NCI-H774 (cell line): ENCODE measurements at regions not wholly inside any gene's neighbourhood (a gene's known extent, or its start where the extent isn't known, plus 50 kb on each side); places are given as distances from the start of the nearest gene placed in this dataset.
A peak's percentile ranks its signal among the peaks of the same experiment; 100 is the strongest.

ENCODE experiments used
- DNase-seq: peaks from one replicate; lab custom pipeline; 2025; lab: John Stamatoyannopoulos, UW

- no peak for DNase-seq
Observed at GRCh38 chr3:88209356-88209755, 59.6 kb downstream of the C3orf38 start.

- DNase-seq, result no peak
Observed at GRCh38 chr3:88211096-88211890, 61.5 kb downstream of the C3orf38 start.

GRCh38 chr3:88219138-88219792 lies 69.5 kb downstream of the C3orf38 start:
- peak; percentile 35 for DNase-seq

GRCh38 chr3:88220126-88220525 lies 70.4 kb downstream of the C3orf38 start:
- no peak for DNase-seq

GRCh38 chr3:88221726-88222125 lies 72.0 kb downstream of the C3orf38 start:
- no peak for DNase-seq

- no peak for DNase-seq
Observed at GRCh38 chr3:88222343-88222742, 72.6 kb downstream of the C3orf38 start.

- DNase-seq, result no peak
Observed at GRCh38 chr3:88225326-88226008, 75.7 kb downstream of the C3orf38 start.

GRCh38 chr3:88226910-88227309 lies 77.2 kb downstream of the C3orf38 start:
- no peak for DNase-seq

- no peak for DNase-seq
Observed at GRCh38 chr3:88230638-88231037, 80.9 kb downstream of the C3orf38 start.

GRCh38 chr3:88231207-88231606 lies 81.4 kb downstream of the C3orf38 start:
- no peak for DNase-seq

GRCh38 chr3:88231632-88232031 lies 81.9 kb downstream of the C3orf38 start:
- DNase-seq, result no peak

GRCh38 chr3:88235102-88235501 lies 85.3 kb downstream of the C3orf38 start:
- no peak for DNase-seq

- DNase-seq, result no peak
Observed at GRCh38 chr3:88239870-88240269, 90.1 kb downstream of the C3orf38 start.

GRCh38 chr3:88248658-88249057 lies 98.9 kb downstream of the C3orf38 start:
- DNase-seq, result no peak

- DNase-seq, result no peak
Observed at GRCh38 chr3:88259045-88259444, 109.3 kb downstream of the C3orf38 start.

- no peak for DNase-seq
Observed at GRCh38 chr3:88262527-88262926, 112.8 kb downstream of the C3orf38 start.

- no peak for DNase-seq
Observed at GRCh38 chr3:88263417-88264100, 113.8 kb downstream of the C3orf38 start.

GRCh38 chr3:88267441-88267840 lies 117.7 kb downstream of the C3orf38 start:
- no peak for DNase-seq

GRCh38 chr3:88267847-88268246 lies 118.1 kb downstream of the C3orf38 start:
- no peak for DNase-seq

- no peak for DNase-seq
Observed at GRCh38 chr3:88280326-88280725, 130.6 kb downstream of the C3orf38 start.

GRCh38 chr3:88282528-88283241 lies 132.9 kb downstream of the C3orf38 start:
- DNase-seq, result no peak

GRCh38 chr3:88283242-88283592 lies 133.5 kb downstream of the C3orf38 start:
- no peak for DNase-seq
